A549 (cell line): ENCODE measurements at regions not wholly inside any gene's neighbourhood (a gene's known extent, or its start where the extent isn't known, plus 50 kb on each side); places are given as distances from the start of the nearest gene placed in this dataset.
"Not testable (repeated sequence)": the region's sequence is repeated elsewhere in the genome, so short reads cannot be mapped to it uniquely, and the experiment has no call there.

Experiments used
- ATAC-seq, 2 experiments: fragments of 200-7000 bp in 1 of 2; fragments of >200 bp in 1 of 2; cut with Nextera tagmentation in 1 of 2; cut with Tn5 transposase in 1 of 2; 3 replicates each; pipeline versions ENCODE4 v1.8.0 to v1.9.1; 2018 to 2020; ENCODE audit warnings: mild to moderate bottlenecking in 1 of 2, moderate library complexity in 1 of 2
- CTCF ChIA-PET: fragments of 300-600 bp; sonication (Branson Sonifier 250); formaldehyde crosslinking; extraction: SDS; loops from one replicate; lab custom pipeline; 2021; ENCODE audit warnings: antibody characterized with exemption, inconsistent platforms; lab: Yijun Ruan, JAX
- POLR2A ChIA-PET: fragments of 350-600 bp; formaldehyde crosslinking; extraction: SDS; loops from one replicate; lab custom pipeline; 2021; ENCODE audit warnings: antibody characterized with exemption, inconsistent platforms; lab: Yijun Ruan, JAX
- DNase-seq, 2 experiments: peaks; one replicate each; pipeline versions ENCODE4 v3.0.0 to v3.0.0-alpha.2; 2011 to 2016; ENCODE audit warnings: low read depth in 1 of 2, low spot score in 1 of 2
- FAIRE-seq: peaks from 2 replicates; lab custom pipeline; 2011; peaks lifted over from hg19 to GRCh38; lab: Jason Lieb, UNC
- H3K27ac ChIP-seq, 2 experiments: fragments of >200 bp; sonication (Bioruptor Twin); formaldehyde crosslinking; 3 replicates each; pipeline ENCODE4 v1.5.1; 2016 to 2017
- H3K4me1 ChIP-seq: fragments of >200 bp; sonication (Bioruptor Twin); formaldehyde crosslinking; 3 replicates; pipeline ENCODE4 v1.6.1; 2016
- H3K4me2 ChIP-seq: fragments of >200 bp; sonication (Bioruptor Twin); formaldehyde crosslinking; 3 replicates; pipeline ENCODE4 v1.6.1; 2016
- H3K4me3 ChIP-seq: fragments of >200 bp; sonication (Bioruptor Twin); formaldehyde crosslinking; 3 replicates; pipeline ENCODE4 v1.5.1; 2016
- H3K9me3 ChIP-seq: fragments of >200 bp; sonication (Bioruptor Twin); formaldehyde crosslinking; 3 replicates; pipeline ENCODE4 v1.6.1; 2016
- EHF ChIP-seq: fragments of 250-450 bp; sonication (Bioruptor Pico); IDR thresholded peaks from 2 replicates; pipeline ENCODE4 v1.5.0; 2020; ENCODE audit warnings: mild to moderate bottlenecking
- EP300 ChIP-seq, 2 experiments: fragments of >200 bp; sonication (Bioruptor Twin); formaldehyde crosslinking; IDR thresholded peaks; 2 replicates in 1 of 2; 3 replicates in 1 of 2; pipeline ENCODE4 v1.6.1; 2016 to 2017
- FOXS1 ChIP-seq: fragments of 250-450 bp; sonication (Bioruptor Pico); IDR thresholded peaks from 2 replicates; pipeline ENCODE4 v1.5.0; 2020; ENCODE audit warnings: mild to moderate bottlenecking, moderate library complexity
- GATA3 ChIP-seq: IDR thresholded peaks from 2 replicates; pipeline ENCODE4 v1.6.1; 2012; ENCODE audit warnings: borderline replicate concordance
- HOXB13 ChIP-seq: fragments of 250-450 bp; sonication (Bioruptor Pico); IDR thresholded peaks from 2 replicates; pipeline ENCODE4 v1.5.0; 2020; ENCODE audit warnings: low read depth, mild to moderate bottlenecking, moderate library complexity
- HOXB5 ChIP-seq: fragments of 250-450 bp; sonication (Bioruptor Pico); IDR thresholded peaks from 2 replicates; pipeline ENCODE4 v1.5.0; 2020; ENCODE audit warnings: mild to moderate bottlenecking, moderate library complexity
- JUNB ChIP-seq: fragments of >200 bp; sonication (Bioruptor Twin); formaldehyde crosslinking; IDR thresholded peaks from 2 replicates; pipeline ENCODE4 v1.6.1; 2016
- KDM5A ChIP-seq: fragments of 200-600 bp; sonication (generic); IDR thresholded peaks from 2 replicates; pipeline ENCODE4 v1.6.1; 2016; ENCODE audit warnings: antibody characterized with exemption, mild to moderate bottlenecking
- MAZ ChIP-seq: fragments of 150-350 bp; IDR thresholded peaks from 2 replicates; pipeline ENCODE4 v1.6.1; 2014; ENCODE audit warnings: antibody characterized with exemption, low read depth, low read length, borderline replicate concordance
- NR3C1 ChIP-seq: fragments of >200 bp; sonication (Bioruptor Twin); formaldehyde crosslinking; IDR thresholded peaks from 3 replicates; pipeline ENCODE4 v1.6.1; 2017
- PHF8 ChIP-seq: fragments of 200-600 bp; sonication (generic); IDR thresholded peaks from 2 replicates; pipeline ENCODE4 v1.6.1; 2016; ENCODE audit warnings: low read depth, mild to moderate bottlenecking, antibody characterized with exemption, moderate library complexity, borderline replicate concordance
- RAD21 ChIP-seq, 2 experiments: fragments of >200 bp in 1 of 2; sonication (Bioruptor Twin) in 1 of 2; formaldehyde crosslinking in 1 of 2; IDR thresholded peaks in 1 of 2; conservative IDR thresholded peaks in 1 of 2; 2 replicates in 1 of 2; 3 replicates in 1 of 2; pipeline ENCODE4 v1.6.1; 2012 to 2018; ENCODE audit warnings: inconsistent platforms in 1 of 2
- RCOR1 ChIP-seq: fragments of 150-350 bp; IDR thresholded peaks from 2 replicates; pipeline ENCODE4 v1.6.1; 2014; ENCODE audit warnings: antibody characterized with exemption, low read length, low read depth
- RFX5 ChIP-seq: fragments of 450-650 bp; IDR thresholded peaks from 2 replicates; pipeline ENCODE4 v1.7.1; 2014; ENCODE audit warnings: antibody characterized with exemption, mild to moderate bottlenecking, moderate library complexity
- SREBF2 ChIP-seq: fragments of 450-650 bp; IDR thresholded peaks from 2 replicates; pipeline ENCODE4 v1.6.1; 2014; ENCODE audit warnings: mild to moderate bottlenecking, moderate library complexity
- TFCP2L1 ChIP-seq: fragments of 250-450 bp; sonication (Bioruptor Pico); IDR thresholded peaks from 2 replicates; pipeline ENCODE4 v1.5.0; 2021; ENCODE audit warnings: mild to moderate bottlenecking
- ZNF302 ChIP-seq: fragments of 250-450 bp; sonication (Bioruptor Pico); IDR thresholded peaks from 2 replicates; pipeline ENCODE4 v1.9.0; 2021; ENCODE audit warnings: inconsistent platforms, mild to moderate bottlenecking, moderate library complexity
- WGBS: methylation state at CpG from one replicate; pipeline ENCODE4 v1.1.6; 2017; ENCODE audit errors: missing lambda C conversion rate; 5-methylcytosine and 5-hydroxymethylcytosine counted together
- TF ChIP-seq, protein P1 (sequence below): fragments of >200 bp; sonication (Bioruptor Twin); formaldehyde crosslinking; IDR thresholded peaks from 2 replicates; pipeline ENCODE4 v1.6.1; 2016
- TF ChIP-seq, protein P2 (sequence below): fragments of 450-650 bp; IDR thresholded peaks from 2 replicates; pipeline ENCODE4 v1.6.1; 2014; ENCODE audit warnings: antibody characterized with exemption

GRCh38 chr5:93348231-93348630 is 232.8 kb downstream of the NR2F1-AS1 start (continued):
- no peak for TF ChIP-seq RCOR1
- no peak for TF ChIP-seq RAD21 (conservative IDR thresholded peaks at IDR 0.05 in 1 of 2, IDR thresholded peaks at IDR 0.05 in 1 of 2)

GRCh38 chr5:93346850-93347249 is 234.2 kb downstream of the NR2F1-AS1 start:
- CTCF ChIA-PET, H3K9me3 ChIP-seq, ATAC-seq, H3K4me2 ChIP-seq, H3K27ac ChIP-seq, H3K4me1 ChIP-seq, FAIRE-seq, POLR2A ChIA-PET, H3K4me3 ChIP-seq, DNase-seq: not testable (repeated sequence)
- WGBS: 87% methylated on average over 1 of the region's 1 CpG

GRCh38 chr5:93346301-93346700 is 234.7 kb downstream of the NR2F1-AS1 start:
- POLR2A ChIA-PET: no interaction called here
- Histone ChIP-seq H3K9me3 (no peaks in the 10 kb centered on the region), H3K4me2 (no peak overlapping the region), H3K27ac (no peak overlapping the region), H3K4me3 (no peak overlapping the region), H3K4me1 (no peaks in the 10 kb centered on the region)
- ATAC-seq: no peak
- CTCF ChIA-PET: no interaction called here
- 64% methylated on average over 5 of the region's 5 CpGs for WGBS
- TF ChIP-seq ZNF302 (CRISPR knock-in tag) (no peak), EP300 (IDR thresholded peaks at IDR 0.05) (no peak), RAD21 (conservative IDR thresholded peaks at IDR 0.05 in 1 of 2, IDR thresholded peaks at IDR 0.05 in 1 of 2) (no peak), SREBF2 (no peak), PHF8 (no peak), FOXS1 (no peak), NR3C1 (no peak), RFX5 (no peak), HOXB5 (CRISPR knock-in tag) (no peak), JUNB (no peak)
- no peak for DNase-seq
- no peak for FAIRE-seq

DNA sequence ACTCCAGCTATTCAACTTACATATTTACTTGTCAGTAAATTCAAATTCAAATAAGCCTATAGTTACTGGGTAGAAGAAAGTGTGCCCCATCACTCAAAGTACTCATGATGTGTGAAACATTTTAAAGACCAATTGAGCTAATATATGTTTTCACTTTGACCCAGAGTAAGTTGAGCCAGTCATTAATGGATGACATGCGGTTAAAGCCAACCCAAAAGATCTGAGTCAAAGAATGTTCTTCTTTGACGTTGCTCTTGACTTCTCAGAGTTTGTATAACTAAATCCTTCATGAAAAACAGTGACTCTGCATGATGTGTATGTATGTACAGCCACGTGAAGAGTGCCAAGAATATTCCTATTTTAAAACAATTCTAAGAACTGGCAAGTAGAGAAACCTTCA is 237.4 kb downstream of the NR2F1-AS1 start:
- CTCF ChIA-PET: interaction anchor here (1.0 to 1.8 kb wide), 2 partner anchors 8 to 213 kb away, joined by 3 to 4 read pairs; no protein-coding TSS in a partner anchor
- FAIRE-seq: no peak
- no peaks in the 10 kb centered on the region for H3K9me3 ChIP-seq
- H3K4me2 ChIP-seq: no peak overlapping the region
- no peak overlapping the region for H3K4me3 ChIP-seq
- WGBS: 54% methylated on average over 3 of the region's 3 CpGs
- ATAC-seq: no peak
- no peak for DNase-seq
- no peak overlapping the region for H3K27ac ChIP-seq
- TF ChIP-seq, protein P1, sequence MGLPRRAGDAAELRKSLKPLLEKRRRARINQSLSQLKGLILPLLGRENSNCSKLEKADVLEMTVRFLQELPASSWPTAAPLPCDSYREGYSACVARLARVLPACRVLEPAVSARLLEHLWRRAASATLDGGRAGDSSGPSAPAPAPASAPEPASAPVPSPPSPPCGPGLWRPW: no peak
- no peak for TF ChIP-seq HOXB13 (CRISPR knock-in tag)
- no peak for TF ChIP-seq FOXS1
- TF ChIP-seq MAZ: no peak
- TF ChIP-seq TFCP2L1 (CRISPR knock-in tag): no peak
- no peak for TF ChIP-seq GATA3
- TF ChIP-seq, protein P2, sequence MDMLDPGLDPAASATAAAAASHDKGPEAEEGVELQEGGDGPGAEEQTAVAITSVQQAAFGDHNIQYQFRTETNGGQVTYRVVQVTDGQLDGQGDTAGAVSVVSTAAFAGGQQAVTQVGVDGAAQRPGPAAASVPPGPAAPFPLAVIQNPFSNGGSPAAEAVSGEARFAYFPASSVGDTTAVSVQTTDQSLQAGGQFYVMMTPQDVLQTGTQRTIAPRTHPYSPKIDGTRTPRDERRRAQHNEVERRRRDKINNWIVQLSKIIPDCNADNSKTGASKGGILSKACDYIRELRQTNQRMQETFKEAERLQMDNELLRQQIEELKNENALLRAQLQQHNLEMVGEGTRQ: no peak
- H3K4me1 ChIP-seq: no peaks in the 10 kb centered on the region
- POLR2A ChIA-PET: no interaction called here

- Histone ChIP-seq H3K9me3 (no peaks in the 10 kb centered on the region), H3K4me1 (no peaks in the 10 kb centered on the region), H3K4me3 (no peak overlapping the region), H3K4me2 (no peak overlapping the region), H3K27ac (no peak overlapping the region)
- FAIRE-seq (no peak), DNase-seq (no peak), ATAC-seq (no peak)
- 64% methylated on average over 6 of the region's 6 CpGs for WGBS
- POLR2A ChIA-PET: interaction anchor here (0.5 kb wide), 1 partner anchor 12 kb away, joined by 6 read pairs; no protein-coding TSS in a partner anchor
- no peak for TF ChIP-seq EHF (CRISPR knock-in tag)
- no peak for TF ChIP-seq NR3C1
- no peak for TF ChIP-seq KDM5A
- CTCF ChIA-PET: no interaction called here
Observed at GRCh38 chr5:93342563-93343061, 238.4 kb downstream of the NR2F1-AS1 start.
